ENCODE measurements at regions not wholly inside any gene's neighbourhood (a gene's known extent, or its start where the extent isn't known, plus 50 kb on each side); places are given as distances from the start of the nearest gene placed in this dataset.

- ATAC-seq: no peak
- TF ChIP-seq ZNF8 (CRISPR knock-in tag; IDR thresholded peaks at IDR 0.05): no peak
- no peak for TF ChIP-seq ARNTL (CRISPR knock-in tag; IDR thresholded peaks at IDR 0.05; ENCODE audit: borderline replicate concordance, low read depth)
- no peak for TF ChIP-seq CREB5 (CRISPR knock-in tag; IDR thresholded peaks at IDR 0.05; ENCODE audit: low read depth)
- no peak for TF ChIP-seq ZFP30 (CRISPR knock-in tag; IDR thresholded peaks at IDR 0.05)
- no peak for TF ChIP-seq BACH2 (CRISPR knock-in tag; IDR thresholded peaks at IDR 0.05; ENCODE audit: borderline replicate concordance)
- no peak for TF ChIP-seq SNAI2 (CRISPR knock-in tag; IDR thresholded peaks at IDR 0.05)
- no peak for TF ChIP-seq OSR1 (CRISPR knock-in tag; IDR thresholded peaks at IDR 0.05)
- TF ChIP-seq PPARA (CRISPR knock-in tag; IDR thresholded peaks at IDR 0.05; ENCODE audit: borderline replicate concordance): no peak
- TF ChIP-seq ZC3H10 (CRISPR knock-in tag; IDR thresholded peaks at IDR 0.05): no peak
These were observed 135.8 kb upstream of the TRPC7 start for GRCh38 chr5:136501133-136501532.

- TF ChIP-seq TCF4 (CRISPR knock-in tag; IDR thresholded peaks at IDR 0.05; ENCODE audit: borderline replicate concordance): no peak
- TF ChIP-seq ZFP3 (CRISPR knock-in tag; IDR thresholded peaks at IDR 0.05): no peak
- TF ChIP-seq ZNF565 (CRISPR knock-in tag; conservative IDR thresholded peaks at IDR 0.05; ENCODE audit: low read depth): no peak
- TF ChIP-seq SNAI2 (CRISPR knock-in tag; IDR thresholded peaks at IDR 0.05): no peak
- no peak for TF ChIP-seq GLIS3 (CRISPR knock-in tag; IDR thresholded peaks at IDR 0.05)
- TF ChIP-seq TOX (CRISPR knock-in tag; IDR thresholded peaks at IDR 0.05; ENCODE audit: borderline replicate concordance): no peak
- TF ChIP-seq CSRNP3 (CRISPR knock-in tag; IDR thresholded peaks at IDR 0.05): no peak
- no peak for TF ChIP-seq ISL1 (CRISPR knock-in tag; IDR thresholded peaks at IDR 0.05)
- TF ChIP-seq OSR1 (CRISPR knock-in tag; IDR thresholded peaks at IDR 0.05): no peak
- TF ChIP-seq CREB5 (CRISPR knock-in tag; IDR thresholded peaks at IDR 0.05; ENCODE audit: low read depth): no peak
- no peak for TF ChIP-seq PATZ1 (CRISPR knock-in tag; IDR thresholded peaks at IDR 0.05; ENCODE audit: borderline replicate concordance)
- TF ChIP-seq PPARA (CRISPR knock-in tag; IDR thresholded peaks at IDR 0.05; ENCODE audit: borderline replicate concordance): no peak
- no peak for TF ChIP-seq ZFP30 (CRISPR knock-in tag; IDR thresholded peaks at IDR 0.05)
- no peak for ATAC-seq
These were observed 127.2 kb upstream of the TRPC7 start for GRCh38 chr5:136492587-136492986.

GRCh38 chr5:136491806-136492205 lies 126.5 kb upstream of the TRPC7 start:
- TF ChIP-seq GLIS3 (CRISPR knock-in tag; IDR thresholded peaks at IDR 0.05): no peak
- no peak for TF ChIP-seq BACH2 (CRISPR knock-in tag; IDR thresholded peaks at IDR 0.05; ENCODE audit: borderline replicate concordance)
- no peak for TF ChIP-seq ZNF70 (CRISPR knock-in tag; IDR thresholded peaks at IDR 0.05)
- no peak for TF ChIP-seq ZC3H10 (CRISPR knock-in tag; IDR thresholded peaks at IDR 0.05)
- no peak for TF ChIP-seq OSR1 (CRISPR knock-in tag; IDR thresholded peaks at IDR 0.05)
- TF ChIP-seq ZFP3 (CRISPR knock-in tag; IDR thresholded peaks at IDR 0.05): no peak
- TF ChIP-seq PPARA (CRISPR knock-in tag; IDR thresholded peaks at IDR 0.05; ENCODE audit: borderline replicate concordance): no peak
- TF ChIP-seq ZFP30 (CRISPR knock-in tag; IDR thresholded peaks at IDR 0.05): no peak
- TF ChIP-seq ARNTL (CRISPR knock-in tag; IDR thresholded peaks at IDR 0.05; ENCODE audit: borderline replicate concordance, low read depth): no peak
- no peak for TF ChIP-seq POU6F1 (CRISPR knock-in tag; IDR thresholded peaks at IDR 0.05; ENCODE audit: borderline replicate concordance, low read depth)
- no peak for TF ChIP-seq CSRNP3 (CRISPR knock-in tag; IDR thresholded peaks at IDR 0.05)
- no peak for TF ChIP-seq SNAI2 (CRISPR knock-in tag; IDR thresholded peaks at IDR 0.05)
- no peak for TF ChIP-seq RARB (CRISPR knock-in tag; IDR thresholded peaks at IDR 0.05)
- TF ChIP-seq TOX (CRISPR knock-in tag; IDR thresholded peaks at IDR 0.05; ENCODE audit: borderline replicate concordance): no peak
- TF ChIP-seq CSDC2 (CRISPR knock-in tag; IDR thresholded peaks at IDR 0.05): no peak
- TF ChIP-seq TSHZ2 (CRISPR knock-in tag; IDR thresholded peaks at IDR 0.05): no peak
- TF ChIP-seq TCF4 (CRISPR knock-in tag; IDR thresholded peaks at IDR 0.05; ENCODE audit: borderline replicate concordance): no peak
- ATAC-seq: no peak

Data from SK-N-SH treated with all-trans-retinoic acid at 6 μM for 48 hours (cell line).